OCI-LY3 (cell line): ENCODE measurements at regions not wholly inside any gene's neighbourhood (a gene's known extent, or its start where the extent isn't known, plus 50 kb on each side); places are given as distances from the start of the nearest gene placed in this dataset.

Source experiments
- H2AFZ ChIP-seq: fragments of 200-600, 300-600 bp; shearing (Covaris generic); 2 replicates; pipeline ENCODE4 v1.6.0; 2014; ENCODE audit warnings: antibody characterized with exemption, low read depth, low read length
- H3K27ac ChIP-seq: fragments of 200-600, 300-600 bp; sonication (generic); 2 replicates; pipeline ENCODE4 v1.5.1; 2014; ENCODE audit warnings: mild to moderate bottlenecking, low read length, moderate library complexity, mixed read lengths
- H3K27me3 ChIP-seq: fragments of 200-600, 300-600 bp; sonication (generic); 2 replicates; pipeline ENCODE4 v1.6.1; 2014; ENCODE audit warnings: low read depth, low read length, mixed read lengths
- H3K36me3 ChIP-seq: fragments of 200-600, 300-600 bp; sonication (generic); replicated peaks from 2 replicates; pipeline ENCODE3; 2014; ENCODE audit warnings: low read depth, low read length, mixed read lengths
- H3K4me1 ChIP-seq: fragments of 300-600, 200-600 bp; sonication (generic); 2 replicates; pipeline ENCODE4 v1.6.1; 2014; ENCODE audit warnings: low read length, mixed read lengths
- H3K4me2 ChIP-seq: fragments of 200-600, 300-600 bp; sonication (generic); 2 replicates; pipeline ENCODE4 v1.6.1; 2014; ENCODE audit warnings: low read length, mixed read lengths
- H3K4me3 ChIP-seq: fragments of 300-600, 200-600 bp; sonication (generic); 2 replicates; pipeline ENCODE4 v1.5.1; 2014; ENCODE audit warnings: antibody characterized with exemption, mild to moderate bottlenecking, low read length, moderate library complexity
- H3K79me2 ChIP-seq: fragments of 300-600, 200-600 bp; shearing (Covaris generic); 2 replicates; pipeline ENCODE4 v1.6.1; 2014; ENCODE audit warnings: mild to moderate bottlenecking, low read length, mixed read lengths
- H3K9ac ChIP-seq: fragments of 300-600, 200-600 bp; shearing (Covaris generic); 2 replicates; pipeline ENCODE4 v1.6.0; 2014; ENCODE audit warnings: mild to moderate bottlenecking, low read length, moderate library complexity
- H3K9me3 ChIP-seq: fragments of 200-600, 300-600 bp; shearing (Covaris generic); 2 replicates; pipeline ENCODE4 v1.6.1; 2014; ENCODE audit warnings: low read length, mixed read lengths; ENCODE audit not compliant: insufficient read depth
- H4K20me1 ChIP-seq: fragments of 200-600, 300-600 bp; sonication (generic); 2 replicates; pipeline ENCODE4 v1.6.1; 2016; ENCODE audit warnings: low read length, mixed read lengths; ENCODE audit not compliant: insufficient read depth
- CTCF ChIP-seq: fragments of 200-600, 300-600 bp; sonication (generic); IDR thresholded peaks from 2 replicates; pipeline ENCODE4 v1.5.1; 2014; ENCODE audit warnings: antibody characterized with exemption, low read length, low read depth
- EZH2phosphoT487 ChIP-seq: fragments of 200-600 bp; shearing (Covaris generic); IDR thresholded peaks from 2 replicates; pipeline ENCODE4 v1.6.1; 2018; ENCODE audit warnings: antibody characterized with exemption, mixed run types, low read depth

- peaks cover 47% of the 10 kb centered on the region for H3K4me1 ChIP-seq
- H3K27ac ChIP-seq: no peak overlapping the region
- no peaks in the 10 kb centered on the region for H3K9me3 ChIP-seq
- no peaks in the 10 kb centered on the region for H4K20me1 ChIP-seq
- H3K27me3 ChIP-seq: no peaks in the 10 kb centered on the region
- H3K4me2 ChIP-seq: no peak overlapping the region
- no peak overlapping the region for H3K4me3 ChIP-seq
- no peak overlapping the region for H2AFZ ChIP-seq
- no peaks in the 10 kb centered on the region for H3K79me2 ChIP-seq
- peaks cover 4% of the 10 kb centered on the region for H3K36me3 ChIP-seq
- H3K9ac ChIP-seq: no peak overlapping the region
- TF ChIP-seq EZH2phosphoT487: no peak
- TF ChIP-seq CTCF: no peak
Observed at GRCh38 chr12:94716339-94716738, 66.0 kb upstream of the TMCC3 start.

DNA sequence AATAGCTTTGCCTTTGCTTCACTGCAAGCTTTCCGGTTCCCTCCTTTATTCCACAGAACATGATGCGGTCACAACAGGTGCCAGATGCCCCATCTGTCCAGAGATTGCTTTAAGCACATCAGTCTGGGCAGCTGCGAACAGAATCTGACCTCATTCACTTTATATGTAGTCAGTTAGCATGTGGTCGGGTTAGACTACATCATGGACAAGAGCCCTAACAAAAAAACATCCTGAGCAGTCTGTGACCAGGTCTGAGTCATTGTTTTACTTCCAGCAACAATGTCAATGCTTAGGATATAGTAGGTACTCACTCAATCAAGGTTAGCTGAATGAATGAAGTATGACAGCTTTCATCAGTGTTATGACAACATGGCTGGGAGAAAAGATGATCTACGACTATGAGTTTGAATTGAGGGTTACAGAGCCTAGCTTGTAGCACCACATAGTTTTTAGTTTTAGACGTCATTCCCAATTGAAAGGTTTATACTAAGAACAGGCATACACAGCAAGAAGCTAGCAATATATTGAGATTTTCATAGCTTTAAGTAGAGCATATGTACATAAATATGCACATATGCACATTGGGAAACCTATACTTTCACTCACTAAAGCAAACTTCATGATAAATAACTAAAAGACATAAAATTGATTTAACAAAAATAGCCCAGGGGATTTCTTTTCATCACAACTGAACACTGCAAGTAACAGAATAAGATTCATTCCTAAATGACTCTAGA, 64.2 kb upstream of the TMCC3 start:
- Histone ChIP-seq H3K27ac (no peak overlapping the region), H3K79me2 (no peaks in the 10 kb centered on the region; the same call in 1 of the 2 replicates), H3K9ac (no peak overlapping the region), H3K4me3 (no peak overlapping the region), H3K27me3 (no peaks in the 10 kb centered on the region), H3K4me1 (peaks cover 33% of the 10 kb centered on the region), H4K20me1 (no peaks in the 10 kb centered on the region), H2AFZ (no peak overlapping the region), H3K36me3 (peaks cover 4% of the 10 kb centered on the region), H3K4me2 (no peak overlapping the region), H3K9me3 (no peaks in the 10 kb centered on the region)
- no peak for TF ChIP-seq EZH2phosphoT487
- no peak for TF ChIP-seq CTCF

- no peak for TF ChIP-seq CTCF
- TF ChIP-seq EZH2phosphoT487: no peak
- Histone ChIP-seq H3K27ac (no peak overlapping the region), H3K9ac (no peak overlapping the region), H3K4me1 (peaks cover 22% of the 10 kb centered on the region), H3K36me3 (no peaks in the 10 kb centered on the region), H3K79me2 (no peaks in the 10 kb centered on the region; the same call in 1 of the 2 replicates), H3K9me3 (no peaks in the 10 kb centered on the region), H3K4me3 (no peak overlapping the region), H3K4me2 (no peak overlapping the region), H2AFZ (no peak overlapping the region), H3K27me3 (no peaks in the 10 kb centered on the region), H4K20me1 (no peaks in the 10 kb centered on the region)
Observed at GRCh38 chr12:94712815-94713515, 62.6 kb upstream of the TMCC3 start.

DNA sequence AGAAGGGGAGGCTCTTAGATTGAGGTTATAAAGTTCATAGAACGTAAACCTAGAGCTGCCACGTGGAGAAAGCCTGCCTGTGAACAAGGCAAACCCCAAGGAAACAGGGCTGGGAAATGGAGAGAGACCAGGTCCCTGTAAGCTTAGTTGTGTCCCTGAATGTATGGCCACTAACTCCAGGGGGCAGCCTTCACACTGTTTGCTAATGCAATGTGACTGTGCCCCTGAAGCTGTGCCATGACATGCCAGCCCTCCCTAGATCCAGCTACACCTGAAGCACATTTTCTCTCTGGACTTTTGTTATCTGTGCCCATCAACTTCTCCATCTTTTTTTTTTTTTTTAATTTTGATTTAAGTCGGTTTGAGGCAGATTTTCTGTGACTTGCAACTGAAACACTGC, 60.6 kb upstream of the TMCC3 start:
- H3K27ac ChIP-seq: no peak overlapping the region
- no peak overlapping the region for H3K4me3 ChIP-seq
- H3K4me2 ChIP-seq: no peak overlapping the region
- H4K20me1 ChIP-seq: no peaks in the 10 kb centered on the region
- H3K9me3 ChIP-seq: no peaks in the 10 kb centered on the region
- no peak for TF ChIP-seq EZH2phosphoT487
- peak; percentile 63 for TF ChIP-seq CTCF
- H2AFZ ChIP-seq: no peak overlapping the region
- H3K4me1 ChIP-seq: peaks cover 26% of the 10 kb centered on the region
- no peaks in the 10 kb centered on the region; the same call in 1 of the 2 replicates for H3K79me2 ChIP-seq
- H3K9ac ChIP-seq: no peak overlapping the region
- no peaks in the 10 kb centered on the region for H3K36me3 ChIP-seq
- H3K27me3 ChIP-seq: no peaks in the 10 kb centered on the region
